Osteoblast (primary cell): ENCODE measurements at regions not wholly inside any gene's neighbourhood (a gene's known extent, or its start where the extent isn't known, plus 50 kb on each side); places are given as distances from the start of the nearest gene placed in this dataset.

Experiments
- DNase-seq: peaks from one replicate; pipeline ENCODE4 v3.0.0; 2011; ENCODE audit warnings: low spot score, mixed read lengths; ENCODE audit not compliant: insufficient read length; ENCODE audit errors: missing footprints
- H2AFZ ChIP-seq: 2 replicates; pipeline ENCODE4 v1.6.0; 2011; ENCODE audit warnings: mild to moderate bottlenecking, low read length
- H3K27ac ChIP-seq: 2 replicates; pipeline ENCODE4 v1.5.1; 2011; ENCODE audit warnings: mild to moderate bottlenecking, low read depth, low read length, moderate library complexity
- H3K27me3 ChIP-seq: 2 replicates; pipeline ENCODE4 v1.6.0; 2012; ENCODE audit warnings: mild to moderate bottlenecking, control low read depth, inconsistent platforms, low read length, moderate library complexity; ENCODE audit not compliant: insufficient read depth
- H3K36me3 ChIP-seq: 2 replicates; pipeline ENCODE4 v1.5.1; 2011; ENCODE audit warnings: mild to moderate bottlenecking, low read length, control low read depth, moderate library complexity; ENCODE audit not compliant: insufficient read depth
- H3K4me1 ChIP-seq: 2 replicates; pipeline ENCODE4 v1.5.1; 2011; ENCODE audit warnings: mild to moderate bottlenecking, low read length, control low read depth, moderate library complexity; ENCODE audit not compliant: insufficient read depth
- H3K4me2 ChIP-seq: 2 replicates; pipeline ENCODE4 v1.6.0; 2011; ENCODE audit warnings: mild to moderate bottlenecking, low read length; ENCODE audit not compliant: insufficient read depth
- H3K4me3 ChIP-seq: fragments of 200-600 bp; sonication (generic); 3 replicates; pipeline ENCODE4 v1.5.1; 2012; ENCODE audit warnings: mild to moderate bottlenecking, low read length, inconsistent platforms; ENCODE audit not compliant: insufficient read depth
- H3K79me2 ChIP-seq: 2 replicates; pipeline ENCODE4 v1.6.0; 2012; ENCODE audit warnings: mild to moderate bottlenecking, low read length, control low read depth, inconsistent platforms; ENCODE audit not compliant: insufficient read depth
- H3K9me3 ChIP-seq: 2 replicates; pipeline ENCODE4 v1.5.1; 2011; ENCODE audit warnings: low read depth, low read length, control low read depth
- H4K20me1 ChIP-seq: 2 replicates; pipeline ENCODE4 v1.6.0; 2012; ENCODE audit warnings: mild to moderate bottlenecking, low read length, control low read depth; ENCODE audit not compliant: insufficient read depth
- CTCF ChIP-seq: IDR thresholded peaks from 2 replicates; pipeline ENCODE4 v1.5.1; 2011; ENCODE audit warnings: mild to moderate bottlenecking, low read depth, low read length, moderate library complexity; ENCODE audit errors: extremely low read depth

GRCh38 chr9:129283705-129284606, 105.9 kb upstream of the IER5L start:
- no peak for TF ChIP-seq CTCF
- H3K4me3 ChIP-seq = no peak overlapping the region
- peak; percentile 77 for DNase-seq
- no peaks in the 10 kb centered on the region for H3K9me3 ChIP-seq
- H3K4me1 ChIP-seq = no peaks in the 10 kb centered on the region
- H3K27ac ChIP-seq = no peak overlapping the region
- H3K36me3 ChIP-seq = no peaks in the 10 kb centered on the region
- H3K27me3 ChIP-seq = no peaks in the 10 kb centered on the region
- no peaks in the 10 kb centered on the region for H3K79me2 ChIP-seq
- H4K20me1 ChIP-seq = no peaks in the 10 kb centered on the region
- no peak overlapping the region for H3K4me2 ChIP-seq
- no peak overlapping the region for H2AFZ ChIP-seq

DNA sequence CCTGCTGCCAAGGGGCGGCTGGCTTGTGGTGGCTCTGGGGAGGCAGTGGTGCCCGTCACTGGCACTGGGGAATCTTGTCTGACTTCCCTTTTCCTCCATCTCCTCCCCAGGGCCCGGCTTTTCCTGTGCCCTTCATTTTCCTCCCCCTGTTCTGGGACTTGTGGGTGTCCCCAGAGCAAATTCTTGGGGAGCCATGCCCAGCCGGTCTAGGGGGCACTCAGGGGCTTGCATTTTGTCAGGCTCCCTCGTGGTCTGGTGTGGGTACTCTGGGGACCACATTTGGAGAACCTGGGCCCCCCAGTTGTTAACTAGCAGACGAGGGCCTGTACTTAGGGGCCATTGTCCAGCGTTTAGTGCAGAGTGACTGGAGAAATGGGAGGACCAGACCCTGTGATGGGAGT, 105.2 kb upstream of the IER5L start:
- no peak overlapping the region for H3K4me2 ChIP-seq
- H3K4me3 ChIP-seq = no peak overlapping the region
- H3K27ac ChIP-seq = no peak overlapping the region
- H3K36me3 ChIP-seq = no peaks in the 10 kb centered on the region
- H3K27me3 ChIP-seq = no peaks in the 10 kb centered on the region
- peak; percentile 54 for DNase-seq
- no peak for TF ChIP-seq CTCF
- no peaks in the 10 kb centered on the region for H3K79me2 ChIP-seq
- peaks cover 5% of the 10 kb centered on the region for H3K4me1 ChIP-seq
- H3K9me3 ChIP-seq = no peaks in the 10 kb centered on the region
- no peaks in the 10 kb centered on the region for H4K20me1 ChIP-seq
- H2AFZ ChIP-seq = no peak overlapping the region

GRCh38 chr9:129282731-129283211, 104.7 kb upstream of the IER5L start:
- Histone ChIP-seq H3K27me3 (no peaks in the 10 kb centered on the region), H2AFZ (no peak overlapping the region), H3K4me3 (no peak overlapping the region), H3K4me2 (no peak overlapping the region), H3K9me3 (no peaks in the 10 kb centered on the region), H3K27ac (no peak overlapping the region), H3K79me2 (no peaks in the 10 kb centered on the region), H3K36me3 (no peaks in the 10 kb centered on the region), H4K20me1 (no peaks in the 10 kb centered on the region), H3K4me1 (peaks cover 9% of the 10 kb centered on the region)
- no peak for TF ChIP-seq CTCF
- peak; percentile 60 for DNase-seq

DNA sequence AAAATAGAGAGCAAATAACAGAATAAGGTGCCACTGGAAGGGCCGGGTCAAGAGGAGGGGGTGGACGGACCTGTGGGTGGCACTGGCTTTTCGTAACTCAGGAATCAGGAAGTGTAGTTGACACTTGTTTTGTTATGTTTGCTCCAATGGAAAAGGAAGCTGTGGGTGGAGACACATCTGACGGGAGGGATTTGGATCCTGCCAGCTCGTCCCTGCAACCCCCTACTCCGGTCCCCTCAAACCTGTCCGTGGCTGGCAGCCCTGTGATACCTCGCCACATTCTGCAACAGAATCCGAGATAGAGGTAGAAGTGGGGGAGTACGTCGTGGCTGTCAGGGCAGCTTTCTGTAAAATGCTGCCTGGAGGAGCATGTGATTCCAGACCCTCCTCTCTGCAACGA, 104.2 kb upstream of the IER5L start:
- DNase-seq = peak; percentile 49
- Histone ChIP-seq H3K9me3 (no peaks in the 10 kb centered on the region), H3K4me2 (no peak overlapping the region), H3K27ac (no peak overlapping the region), H3K4me1 (peaks cover 9% of the 10 kb centered on the region), H3K4me3 (no peak overlapping the region), H2AFZ (peak overlapping the region; percentile 56), H3K79me2 (no peaks in the 10 kb centered on the region), H3K27me3 (no peaks in the 10 kb centered on the region), H3K36me3 (no peaks in the 10 kb centered on the region), H4K20me1 (no peaks in the 10 kb centered on the region)
- no peak for TF ChIP-seq CTCF
